OCI-LY7 (cell line): ENCODE measurements at regions not wholly inside any gene's neighbourhood (a gene's known extent, or its start where the extent isn't known, plus 50 kb on each side); places are given as distances from the start of the nearest gene placed in this dataset.

Source experiments
- BruUV-seq: library from RNA; stranded (reverse); fragments of 400-500 nt; replicated peaks from 2 replicates; lab custom pipeline; 2021; lab: Mats Ljungman, UMichigan
- CTCF ChIA-PET: fragments of 300-600 bp; sonication (Branson Sonifier 250); formaldehyde crosslinking; loops from one replicate; lab custom pipeline; 2022; ENCODE audit warnings: antibody characterized with exemption; ENCODE audit not compliant: unreplicated experiment; lab: Charles Lee
- POLR2A ChIA-PET: fragments of 300-600 bp; sonication (Branson Sonifier 250); formaldehyde crosslinking; loops from one replicate; lab custom pipeline; 2022; ENCODE audit warnings: antibody characterized with exemption; lab: Charles Lee
- DNase-seq: peaks from one replicate; pipeline ENCODE4 v3.0.0-alpha.2; 2015; ENCODE audit warnings: low spot score
- H2AFZ ChIP-seq: fragments of 200-600 bp; sonication (generic), shearing (Covaris generic); 2 replicates; pipeline ENCODE4 v1.6.1; 2014; ENCODE audit warnings: mild to moderate bottlenecking, antibody characterized with exemption, low read length, moderate library complexity
- H3K27ac ChIP-seq: fragments of 200-600 bp; sonication (generic); 2 replicates; pipeline ENCODE4 v1.5.1; 2014; ENCODE audit warnings: mixed run types, low read depth, mild to moderate bottlenecking, moderate library complexity, low read length, inconsistent platforms; ENCODE audit not compliant: poor library complexity, severe bottlenecking
- H3K36me3 ChIP-seq: fragments of 200-600 bp; sonication (generic); 2 replicates; pipeline ENCODE4 v1.6.1; 2014; ENCODE audit warnings: mild to moderate bottlenecking, antibody characterized with exemption, low read length, moderate library complexity, mixed read lengths; ENCODE audit not compliant: insufficient read depth
- H3K4me1 ChIP-seq: fragments of 200-600 bp; sonication (generic); 2 replicates; pipeline ENCODE4 v1.5.1; 2014; ENCODE audit warnings: mild to moderate bottlenecking, low read length; ENCODE audit not compliant: insufficient read depth, poor library complexity, severe bottlenecking
- H3K4me2 ChIP-seq: fragments of 200-600 bp; sonication (generic); 2 replicates; pipeline ENCODE4 v1.6.1; 2014; ENCODE audit warnings: mild to moderate bottlenecking, low read length
- H3K4me3 ChIP-seq: fragments of 200-600 bp; sonication (generic); 2 replicates; pipeline ENCODE4 v1.5.1; 2014; ENCODE audit warnings: mild to moderate bottlenecking, low read depth, low read length; ENCODE audit not compliant: poor library complexity, severe bottlenecking
- H3K79me2 ChIP-seq: fragments of 200-600 bp; sonication (generic); 2 replicates; pipeline ENCODE4 v1.6.1; 2016; ENCODE audit warnings: low read depth, mild to moderate bottlenecking, low read length, moderate library complexity, mixed read lengths; ENCODE audit not compliant: insufficient read depth
- H3K9me2 ChIP-seq: fragments of 200-600 bp; sonication (generic); 2 replicates; pipeline ENCODE4 v1.6.1; 2016; ENCODE audit warnings: mild to moderate bottlenecking, low read length, mixed read lengths; ENCODE audit not compliant: insufficient read depth
- H3K9me3 ChIP-seq: fragments of 200-600 bp; sonication (generic); 2 replicates; pipeline ENCODE4 v1.6.1; 2014; ENCODE audit warnings: mild to moderate bottlenecking, mixed run types, low read length, mixed read lengths
- H4K20me1 ChIP-seq: fragments of 200-600 bp; sonication (generic); 2 replicates; pipeline ENCODE4 v1.6.1; 2014; ENCODE audit warnings: mild to moderate bottlenecking, antibody characterized with exemption, low read length, moderate library complexity, mixed read lengths; ENCODE audit not compliant: insufficient read depth
- EZH2phosphoT487 ChIP-seq: fragments of 200-600 bp; sonication (generic); IDR thresholded peaks from 2 replicates; pipeline ENCODE4 v1.6.1; 2018; ENCODE audit warnings: low read depth, borderline replicate concordance, mild to moderate bottlenecking, mixed run types, antibody characterized with exemption, low read length, moderate library complexity, mixed read lengths
- intact Hi-C: fragments of 100-400 bp; cut with micrococcal nuclease; formaldehyde crosslinking; loops from one replicate; pipeline ENCODE4 v1.10.0; 2022; ENCODE audit not compliant: unreplicated experiment
- TF ChIP-seq, protein P1 (sequence below): fragments of 200-600 bp; sonication (generic); conservative IDR thresholded peaks from 2 replicates; pipeline ENCODE4 v1.5.1; 2014; ENCODE audit warnings: mild to moderate bottlenecking, antibody characterized with exemption, low read length, moderate library complexity, mixed read lengths

GRCh38 chr12:115838952-115839351 is 438.5 kb downstream of the MED13L start:
- H2AFZ ChIP-seq, result no peak overlapping the region
- no peak overlapping the region for H3K4me3 ChIP-seq
- H3K36me3 ChIP-seq, result no peaks in the 10 kb centered on the region
- DNase-seq, result no peak
- no peaks in the 10 kb centered on the region for H3K9me3 ChIP-seq
- no peak overlapping the region for H3K4me2 ChIP-seq
- intact Hi-C loops, result no loop called here
- no peaks in the 10 kb centered on the region for H4K20me1 ChIP-seq
- no TSS peak for BruUV-seq
- no peaks in the 10 kb centered on the region for H3K4me1 ChIP-seq
- no peaks in the 10 kb centered on the region for H3K9me2 ChIP-seq
- POLR2A ChIA-PET, result interaction anchor here (0.6 to 0.7 kb wide), 2 partner anchors 19 to 510 kb away, joined by 3 to 6 read pairs; no protein-coding TSS in a partner anchor
- TF ChIP-seq EZH2phosphoT487, result no peak
- TF ChIP-seq, protein P1, sequence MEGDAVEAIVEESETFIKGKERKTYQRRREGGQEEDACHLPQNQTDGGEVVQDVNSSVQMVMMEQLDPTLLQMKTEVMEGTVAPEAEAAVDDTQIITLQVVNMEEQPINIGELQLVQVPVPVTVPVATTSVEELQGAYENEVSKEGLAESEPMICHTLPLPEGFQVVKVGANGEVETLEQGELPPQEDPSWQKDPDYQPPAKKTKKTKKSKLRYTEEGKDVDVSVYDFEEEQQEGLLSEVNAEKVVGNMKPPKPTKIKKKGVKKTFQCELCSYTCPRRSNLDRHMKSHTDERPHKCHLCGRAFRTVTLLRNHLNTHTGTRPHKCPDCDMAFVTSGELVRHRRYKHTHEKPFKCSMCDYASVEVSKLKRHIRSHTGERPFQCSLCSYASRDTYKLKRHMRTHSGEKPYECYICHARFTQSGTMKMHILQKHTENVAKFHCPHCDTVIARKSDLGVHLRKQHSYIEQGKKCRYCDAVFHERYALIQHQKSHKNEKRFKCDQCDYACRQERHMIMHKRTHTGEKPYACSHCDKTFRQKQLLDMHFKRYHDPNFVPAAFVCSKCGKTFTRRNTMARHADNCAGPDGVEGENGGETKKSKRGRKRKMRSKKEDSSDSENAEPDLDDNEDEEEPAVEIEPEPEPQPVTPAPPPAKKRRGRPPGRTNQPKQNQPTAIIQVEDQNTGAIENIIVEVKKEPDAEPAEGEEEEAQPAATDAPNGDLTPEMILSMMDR, result no peak
- no peak overlapping the region for H3K27ac ChIP-seq
- no peaks in the 10 kb centered on the region for H3K79me2 ChIP-seq
- CTCF ChIA-PET, result no interaction called here

DNA sequence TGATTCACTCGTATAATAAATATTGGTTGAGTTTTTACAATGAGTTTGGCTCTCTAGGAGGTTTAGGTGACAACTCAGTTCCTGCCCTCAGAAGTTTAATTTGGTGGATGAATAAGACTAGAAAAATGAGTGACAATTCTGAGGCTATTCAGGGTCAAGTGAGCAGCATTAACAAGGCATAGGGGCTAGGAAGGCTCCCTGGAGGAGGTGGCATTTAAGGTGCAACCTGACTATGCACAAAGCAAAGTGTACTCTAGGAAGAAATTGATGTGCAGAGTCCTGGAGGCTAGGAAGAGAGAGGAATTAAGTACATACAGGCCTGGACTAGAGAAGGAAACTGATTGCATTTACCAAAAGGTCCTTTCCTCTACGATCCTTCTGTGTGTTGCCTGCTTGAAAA is 440.3 kb downstream of the MED13L start:
- DNase-seq, result no peak
- Histone ChIP-seq H3K36me3 (no peaks in the 10 kb centered on the region), H3K4me1 (no peaks in the 10 kb centered on the region), H2AFZ (no peak overlapping the region), H3K79me2 (no peaks in the 10 kb centered on the region), H3K27ac (no peak overlapping the region), H3K4me3 (no peak overlapping the region), H4K20me1 (no peaks in the 10 kb centered on the region), H3K4me2 (no peak overlapping the region), H3K9me3 (no peaks in the 10 kb centered on the region), H3K9me2 (no peaks in the 10 kb centered on the region)
- intact Hi-C loops, result no loop called here
- no peak for TF ChIP-seq EZH2phosphoT487
- TF ChIP-seq, protein P1, result no peak
- ChIA-PET CTCF (no interaction called here), POLR2A (no interaction called here)
- no TSS peak for BruUV-seq

DNA sequence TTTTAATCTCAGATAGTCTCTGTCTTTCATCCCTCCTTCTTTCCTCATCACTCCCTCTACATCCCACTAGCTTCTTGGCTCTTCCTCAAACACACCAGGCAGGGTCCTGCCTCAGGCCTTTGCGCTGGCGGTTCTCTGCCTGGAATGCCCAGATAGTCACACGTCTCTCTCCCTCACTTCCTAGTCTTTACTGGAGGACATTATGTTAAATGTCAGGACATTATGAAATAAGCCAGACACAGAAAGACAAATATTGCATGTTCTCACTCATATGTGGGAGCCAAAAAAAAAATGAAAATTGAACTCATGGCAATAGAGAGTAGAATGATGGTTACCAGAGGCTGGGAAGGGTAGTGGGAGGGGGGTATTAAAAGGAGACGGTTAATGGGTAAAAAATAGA is 442.0 kb downstream of the MED13L start:
- Histone ChIP-seq H3K4me2 (no peak overlapping the region), H3K27ac (no peak overlapping the region), H3K4me3 (no peak overlapping the region), H3K79me2 (no peaks in the 10 kb centered on the region), H3K36me3 (no peaks in the 10 kb centered on the region), H2AFZ (no peak overlapping the region), H3K9me3 (no peaks in the 10 kb centered on the region), H4K20me1 (no peaks in the 10 kb centered on the region), H3K9me2 (no peaks in the 10 kb centered on the region), H3K4me1 (no peaks in the 10 kb centered on the region)
- no peak for TF ChIP-seq EZH2phosphoT487
- TF ChIP-seq, protein P1, result no peak
- no peak for DNase-seq
- intact Hi-C loops, result no loop called here
- ChIA-PET CTCF (no interaction called here), POLR2A (interaction anchor here (0.7 kb wide), 1 partner anchor 1740 kb away, joined by 3 read pairs; no protein-coding TSS in a partner anchor)
- BruUV-seq, result no TSS peak
